ENCODE measurements at regions not wholly inside any gene's neighbourhood (a gene's known extent, or its start where the extent isn't known, plus 50 kb on each side); places are given as distances from the start of the nearest gene placed in this dataset.
A peak's percentile ranks its signal among the peaks of the same experiment; 100 is the strongest.

DNA sequence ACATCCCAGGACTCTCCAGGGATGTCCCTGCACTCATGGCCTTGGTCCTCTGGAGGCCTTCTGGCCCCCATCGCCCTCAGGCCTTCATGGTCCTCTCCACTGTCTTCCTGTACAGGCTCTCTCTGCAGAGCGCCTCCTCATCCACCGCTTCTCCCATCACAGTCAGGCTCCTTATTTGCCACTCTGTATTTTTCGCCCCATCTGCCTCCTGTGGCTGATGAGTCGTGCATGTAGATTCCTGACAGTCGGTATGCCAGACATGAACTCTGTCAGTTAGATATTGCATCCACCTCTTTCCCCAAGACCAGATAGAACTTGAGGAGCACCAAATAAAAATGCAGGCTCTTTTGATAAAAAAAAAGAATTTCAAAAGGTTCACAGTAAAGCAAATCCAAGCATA lies 362.8 kb downstream of the IRX1 start:
- H3K27ac ChIP-seq = no peak overlapping the region
- TF ChIP-seq POLR2AphosphoS5 (IDR thresholded peaks at IDR 0.05) (no peak), EP300 (IDR thresholded peaks at IDR 0.05) (no peak)
- WGBS, 2 donors = 88 to 91% methylated on average over 6 of the region's 6 CpGs
- no peaks in the 10 kb centered on the region for H3K36me3 ChIP-seq
- no peak for DNase-seq
- H3K4me3 ChIP-seq = no peak overlapping the region
- no peak for ATAC-seq (ENCODE audit: low FRiP score in 2 of 2)
- no peaks in the 10 kb centered on the region for H3K9me3 ChIP-seq
- H3K27me3 ChIP-seq = no peaks in the 10 kb centered on the region
- no peaks in the 10 kb centered on the region for H3K4me1 ChIP-seq

DNA sequence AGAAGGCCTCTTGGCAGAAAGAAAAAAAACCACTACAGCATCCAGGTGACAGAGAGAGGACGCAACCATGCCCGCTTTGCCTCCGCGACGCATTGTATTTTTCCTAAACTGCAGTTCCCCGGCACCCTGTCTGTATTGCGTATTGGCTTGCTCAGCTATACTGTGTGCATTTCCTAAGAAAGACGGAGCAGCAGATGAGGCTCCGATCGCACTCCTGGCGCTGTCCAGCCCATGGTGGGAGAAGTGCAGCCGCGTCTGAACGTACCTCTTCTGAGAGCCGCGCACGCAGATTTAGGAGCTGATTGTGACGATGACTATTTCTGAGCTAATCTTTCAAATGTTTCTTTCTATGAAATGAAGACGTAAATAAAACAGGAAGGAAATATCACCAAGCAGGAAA lies 366.5 kb downstream of the IRX1 start:
- Histone ChIP-seq H3K4me3 (no peak overlapping the region), H3K4me1 (no peaks in the 10 kb centered on the region), H3K9me3 (no peaks in the 10 kb centered on the region), H3K27ac (no peak overlapping the region), H3K27me3 (no peaks in the 10 kb centered on the region), H3K36me3 (no peaks in the 10 kb centered on the region)
- ATAC-seq (ENCODE audit: low FRiP score in 2 of 2) (no peak), DNase-seq (peak in 1 of 2 donors; percentile 10)
- 84 to 92% methylated on average over 19 of the region's 19 CpGs for WGBS, 2 donors
- TF ChIP-seq, protein P1, sequence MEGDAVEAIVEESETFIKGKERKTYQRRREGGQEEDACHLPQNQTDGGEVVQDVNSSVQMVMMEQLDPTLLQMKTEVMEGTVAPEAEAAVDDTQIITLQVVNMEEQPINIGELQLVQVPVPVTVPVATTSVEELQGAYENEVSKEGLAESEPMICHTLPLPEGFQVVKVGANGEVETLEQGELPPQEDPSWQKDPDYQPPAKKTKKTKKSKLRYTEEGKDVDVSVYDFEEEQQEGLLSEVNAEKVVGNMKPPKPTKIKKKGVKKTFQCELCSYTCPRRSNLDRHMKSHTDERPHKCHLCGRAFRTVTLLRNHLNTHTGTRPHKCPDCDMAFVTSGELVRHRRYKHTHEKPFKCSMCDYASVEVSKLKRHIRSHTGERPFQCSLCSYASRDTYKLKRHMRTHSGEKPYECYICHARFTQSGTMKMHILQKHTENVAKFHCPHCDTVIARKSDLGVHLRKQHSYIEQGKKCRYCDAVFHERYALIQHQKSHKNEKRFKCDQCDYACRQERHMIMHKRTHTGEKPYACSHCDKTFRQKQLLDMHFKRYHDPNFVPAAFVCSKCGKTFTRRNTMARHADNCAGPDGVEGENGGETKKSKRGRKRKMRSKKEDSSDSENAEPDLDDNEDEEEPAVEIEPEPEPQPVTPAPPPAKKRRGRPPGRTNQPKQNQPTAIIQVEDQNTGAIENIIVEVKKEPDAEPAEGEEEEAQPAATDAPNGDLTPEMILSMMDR (IDR thresholded peaks at IDR 0.05) = no peak
- TF ChIP-seq POLR2A (IDR thresholded peaks at IDR 0.05) (no peak), POLR2AphosphoS5 (IDR thresholded peaks at IDR 0.05) (no peak)

DNA sequence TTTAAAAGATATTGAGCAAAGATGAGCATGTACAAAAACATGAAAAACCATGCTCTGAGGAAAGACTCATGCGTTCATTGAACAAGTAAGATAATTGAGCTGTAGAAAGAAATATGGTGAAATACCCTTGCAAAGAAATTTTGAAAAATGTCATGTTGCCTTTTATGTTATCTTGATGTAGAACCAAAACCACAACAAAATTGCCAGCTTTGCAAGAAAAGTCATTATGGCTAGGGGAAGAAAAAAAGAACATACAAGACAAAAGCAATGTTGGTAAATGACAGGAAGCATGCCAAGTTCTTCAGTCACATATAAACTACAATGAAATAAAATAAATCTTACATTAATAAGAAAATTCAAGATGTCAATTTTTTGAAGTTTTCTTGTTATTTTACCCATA lies 368.0 kb downstream of the IRX1 start:
- WGBS, 2 donors = 82 to 93% methylated on average over 1 of the region's 1 CpG
- Histone ChIP-seq H3K4me1 (no peaks in the 10 kb centered on the region), H3K27ac (no peak overlapping the region), H3K9me3 (peaks cover 0 to 4% (median 0%) of the 10 kb centered on the region in 4 donors), H3K27me3 (no peaks in the 10 kb centered on the region), H3K36me3 (no peaks in the 10 kb centered on the region), H3K4me3 (no peak overlapping the region)
- TF ChIP-seq POLR2A (IDR thresholded peaks at IDR 0.05) = no peak
- no peak for ATAC-seq (ENCODE audit: low FRiP score in 2 of 2)
- DNase-seq = no peak

DNA sequence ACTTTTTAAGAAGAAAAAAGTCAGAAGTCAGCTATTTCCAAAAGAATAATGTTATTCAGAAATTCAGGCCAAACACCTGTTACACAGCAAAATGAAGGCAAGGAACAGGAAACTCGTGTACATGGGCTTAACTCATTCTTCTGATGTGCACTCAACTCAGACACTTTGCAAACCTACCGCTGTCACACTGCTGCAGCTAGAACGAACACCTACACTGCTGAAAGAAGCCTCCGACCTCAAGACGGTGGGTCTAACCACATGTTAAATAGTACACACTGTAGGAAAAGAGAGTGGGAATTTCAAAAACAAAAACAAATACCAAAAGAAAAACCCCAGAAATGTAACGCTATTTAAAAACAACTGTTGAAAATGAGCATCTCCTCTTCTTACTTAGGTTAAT lies 384.5 kb downstream of the IRX1 start:
- TF ChIP-seq POLR2AphosphoS5 (IDR thresholded peaks at IDR 0.05) (no peak), POLR2A (IDR thresholded peaks at IDR 0.05) (no peak), EP300 (IDR thresholded peaks at IDR 0.05) (no peak)
- TF ChIP-seq, protein P1 (IDR thresholded peaks at IDR 0.05) = no peak
- DNase-seq (no peak), ATAC-seq (ENCODE audit: low FRiP score in 2 of 2) (no peak)
- 56 to 66% methylated on average over 6 of the region's 6 CpGs for WGBS, 2 donors
- Histone ChIP-seq H3K4me3 (no peak overlapping the region), H3K36me3 (no peaks in the 10 kb centered on the region), H3K27me3 (no peaks in the 10 kb centered on the region), H3K27ac (no peak overlapping the region), H3K9me3 (peaks cover 0 to 7% (median 5%) of the 10 kb centered on the region in 4 donors), H3K4me1 (no peaks in the 10 kb centered on the region)

DNA sequence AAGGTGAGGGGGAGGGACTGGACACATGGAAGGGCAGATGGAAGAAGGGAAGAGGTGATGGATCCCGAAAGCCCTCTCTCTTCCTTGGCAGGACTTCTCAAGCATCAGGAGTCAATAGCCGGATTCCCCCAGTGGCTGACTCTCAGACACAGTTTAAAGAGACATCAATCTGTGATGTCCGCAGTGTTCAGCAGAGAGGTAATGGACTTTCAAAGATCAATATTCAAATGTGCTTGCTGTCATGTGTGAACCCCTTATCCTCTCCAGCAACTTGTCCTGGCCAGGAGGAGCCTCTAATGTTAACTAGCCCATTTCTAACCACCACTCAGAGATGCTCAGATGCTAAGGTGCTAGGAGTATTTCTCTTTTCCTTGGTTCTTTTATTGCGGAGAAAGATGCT lies 392.2 kb downstream of the IRX1 start:
- DNase-seq (no peak), ATAC-seq (ENCODE audit: low FRiP score in 2 of 2) (no peak)
- 83 to 86% methylated on average over 4 of the region's 4 CpGs for WGBS, 2 donors
- Histone ChIP-seq H3K27me3 (no peaks in the 10 kb centered on the region), H3K4me3 (no peak overlapping the region), H3K4me1 (no peaks in the 10 kb centered on the region), H3K27ac (no peak overlapping the region), H3K9me3 (peaks cover 0 to 12% (median 6%) of the 10 kb centered on the region in 4 donors), H3K36me3 (no peaks in the 10 kb centered on the region)
- TF ChIP-seq POLR2A (IDR thresholded peaks at IDR 0.05) (no peak), POLR2AphosphoS5 (IDR thresholded peaks at IDR 0.05) (no peak), EP300 (IDR thresholded peaks at IDR 0.05) (no peak)
- TF ChIP-seq, protein P1 (IDR thresholded peaks at IDR 0.05) = no peak

DNA sequence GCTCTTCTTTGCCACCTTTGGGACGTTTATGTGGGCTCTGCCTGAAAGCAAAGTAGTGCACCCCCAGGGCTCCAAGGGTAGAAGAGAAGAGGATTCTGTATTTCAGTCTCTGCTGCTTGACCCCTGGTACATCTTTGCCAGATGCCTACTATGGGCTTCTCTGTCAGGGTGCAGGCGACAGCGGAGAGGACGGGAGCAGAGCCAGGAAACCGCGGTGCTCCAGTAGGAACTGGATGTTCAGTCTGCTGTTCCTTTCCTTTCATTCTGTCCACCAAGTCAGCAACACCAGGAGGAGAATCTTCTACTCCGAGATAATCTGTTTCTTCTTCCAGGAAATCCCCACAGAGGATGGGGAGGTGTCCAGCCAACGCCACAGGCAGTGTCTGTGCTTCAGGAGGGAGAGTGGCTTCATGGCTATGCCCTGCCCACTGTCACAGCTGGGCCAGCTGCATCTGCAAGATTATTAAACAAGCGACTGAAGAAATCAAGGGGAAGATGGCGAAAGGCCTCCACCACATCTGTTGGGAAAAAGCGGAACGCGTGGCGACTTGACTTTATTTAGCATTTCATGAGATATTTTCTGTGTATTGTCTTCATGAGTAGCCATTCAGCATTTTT lies 398.3 kb downstream of the IRX1 start:
- WGBS, 2 donors = 70 to 74% methylated on average over 14 of the region's 14 CpGs
- Histone ChIP-seq H3K36me3 (no peaks in the 10 kb centered on the region), H3K9me3 (peaks cover 0 to 12% (median 6%) of the 10 kb centered on the region in 4 donors), H3K4me1 (no peaks in the 10 kb centered on the region), H3K4me3 (no peak overlapping the region), H3K27ac (no peak overlapping the region), H3K27me3 (no peaks in the 10 kb centered on the region)
- TF ChIP-seq POLR2A (IDR thresholded peaks at IDR 0.05) = no peak
- TF ChIP-seq EP300 (IDR thresholded peaks at IDR 0.05) = no peak
- TF ChIP-seq, protein P1 (IDR thresholded peaks at IDR 0.05) = no peak
- TF ChIP-seq POLR2AphosphoS5 (IDR thresholded peaks at IDR 0.05) = no peak
- no peak for DNase-seq
- ATAC-seq (ENCODE audit: low FRiP score in 2 of 2) = no peak
